ENCODE measurements at regions not wholly inside any gene's neighbourhood (a gene's known extent, or its start where the extent isn't known, plus 50 kb on each side); places are given as distances from the start of the nearest gene placed in this dataset.

DNA sequence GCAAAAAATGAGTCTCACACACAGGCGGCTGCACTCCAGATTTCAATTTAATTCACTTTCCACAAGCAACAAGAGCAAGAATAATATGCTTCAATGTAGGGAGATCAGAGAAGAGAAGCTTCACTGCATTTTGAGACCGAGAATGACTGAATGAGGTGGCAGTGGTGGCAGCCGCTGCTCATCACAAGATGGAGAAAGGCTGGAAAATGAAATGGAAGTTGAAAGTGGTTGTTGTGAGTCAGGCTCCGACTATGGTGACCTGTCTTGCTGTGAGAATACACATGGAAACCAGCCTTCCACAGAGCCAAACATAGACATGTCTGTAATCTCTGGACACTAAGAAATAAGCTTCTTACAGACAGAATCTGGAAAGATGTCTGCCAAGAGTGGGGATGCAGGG lies 499.6 kb upstream of the LRRN3 start:
- Histone ChIP-seq H3K27ac (ENCODE audit: low read length) (no peak overlapping the region), H4K20me1 (ENCODE audit: insufficient read depth, low read depth, low read length) (no peaks in the 10 kb centered on the region), H2AFZ (ENCODE audit: low read length) (no peak overlapping the region), H3K9ac (ENCODE audit: low read length) (no peak overlapping the region), H3K4me3 (ENCODE audit: low read length) (no peak overlapping the region), H3K9me2 (replicated peaks; ENCODE audit: insufficient read depth, low read length) (no peaks in the 10 kb centered on the region), H3K4me2 (ENCODE audit: low read depth, low read length, poor library complexity, severe bottlenecking) (no peak overlapping the region), H3K4me1 (ENCODE audit: low read length) (no peaks in the 10 kb centered on the region), H3K27me3 (ENCODE audit: low read length) (no peaks in the 10 kb centered on the region), H3K79me2 (ENCODE audit: low read length) (no peaks in the 10 kb centered on the region), H3K9me3 (ENCODE audit: low read length) (no peaks in the 10 kb centered on the region), H3K36me3 (ENCODE audit: insufficient read depth, low read length) (no peaks in the 10 kb centered on the region)
- no peak for DNase-seq

DNA sequence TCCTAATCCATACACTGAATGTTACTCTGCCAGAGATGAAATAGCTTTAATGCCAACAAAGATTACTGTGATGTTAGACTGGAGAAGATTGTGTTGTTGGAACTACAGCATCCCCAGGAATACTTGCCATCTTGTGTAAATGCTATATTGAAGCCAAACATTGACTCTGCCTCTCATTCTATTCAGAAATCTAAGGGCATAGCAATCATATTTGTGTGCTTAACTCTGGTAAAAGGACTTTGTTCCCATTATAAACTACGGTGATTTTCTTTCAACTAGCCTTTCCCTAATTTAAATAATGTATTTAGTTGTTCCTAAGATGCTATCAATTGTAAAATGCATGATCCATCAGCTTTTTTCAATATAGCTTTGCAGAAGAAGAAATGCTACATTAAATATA lies 498.4 kb upstream of the LRRN3 start:
- H3K4me1 ChIP-seq (ENCODE audit: low read length), result no peaks in the 10 kb centered on the region
- no peak overlapping the region for H2AFZ ChIP-seq (ENCODE audit: low read length)
- H3K4me2 ChIP-seq (ENCODE audit: low read depth, low read length, poor library complexity, severe bottlenecking), result no peak overlapping the region
- no peak overlapping the region for H3K27ac ChIP-seq (ENCODE audit: low read length)
- H3K4me3 ChIP-seq (ENCODE audit: low read length), result no peak overlapping the region
- H3K9me2 ChIP-seq (replicated peaks; ENCODE audit: insufficient read depth, low read length), result no peaks in the 10 kb centered on the region
- no peaks in the 10 kb centered on the region for H3K36me3 ChIP-seq (ENCODE audit: insufficient read depth, low read length)
- H3K79me2 ChIP-seq (ENCODE audit: low read length), result no peaks in the 10 kb centered on the region
- no peaks in the 10 kb centered on the region for H4K20me1 ChIP-seq (ENCODE audit: insufficient read depth, low read depth, low read length)
- DNase-seq, result no peak
- H3K27me3 ChIP-seq (ENCODE audit: low read length), result no peaks in the 10 kb centered on the region
- no peak overlapping the region for H3K9ac ChIP-seq (ENCODE audit: low read length)
- no peaks in the 10 kb centered on the region for H3K9me3 ChIP-seq (ENCODE audit: low read length)

DNA sequence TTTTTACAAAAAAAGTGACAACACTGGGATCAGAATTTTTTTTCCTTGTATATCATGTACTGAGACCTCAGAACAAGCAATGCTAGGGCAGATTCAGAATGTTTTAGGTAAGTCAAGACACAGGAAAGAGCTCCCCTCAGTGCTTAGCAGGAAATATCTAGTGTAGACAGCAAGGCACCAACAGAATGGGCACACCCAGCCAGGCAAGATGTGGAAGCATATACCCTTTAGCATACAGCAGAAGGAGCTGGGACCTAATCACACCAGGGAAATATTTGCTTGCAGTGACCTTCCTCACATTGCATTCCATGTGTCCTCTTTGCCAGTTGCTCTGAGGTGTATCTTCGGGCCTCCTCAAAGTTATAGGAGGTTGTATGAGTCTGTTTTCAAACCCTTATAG lies 497.6 kb upstream of the LRRN3 start:
- Histone ChIP-seq H3K9me2 (replicated peaks; ENCODE audit: insufficient read depth, low read length) (no peaks in the 10 kb centered on the region), H3K9me3 (ENCODE audit: low read length) (no peaks in the 10 kb centered on the region), H3K36me3 (ENCODE audit: insufficient read depth, low read length) (no peaks in the 10 kb centered on the region)

DNA sequence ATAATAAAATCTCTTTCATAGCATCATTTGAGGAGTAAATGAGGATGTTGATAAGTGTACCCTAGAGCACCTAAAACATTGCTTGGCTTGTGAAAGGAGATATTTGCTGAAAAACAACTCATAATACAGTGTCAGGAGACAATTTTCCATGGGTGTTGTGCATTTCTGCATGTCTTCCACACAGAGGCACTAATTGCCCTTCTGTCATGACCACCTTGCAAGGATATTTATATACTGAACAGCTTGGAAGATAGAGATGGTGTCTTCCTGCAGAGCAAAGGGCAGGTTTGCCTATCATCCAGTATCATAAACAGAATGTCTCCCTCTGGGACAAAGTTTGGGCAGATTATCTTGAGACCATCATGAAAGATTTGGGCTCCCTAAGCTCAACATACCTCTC lies 495.2 kb upstream of the LRRN3 start:
- no peaks in the 10 kb centered on the region for H3K4me1 ChIP-seq (ENCODE audit: low read length)
- no peaks in the 10 kb centered on the region for H3K79me2 ChIP-seq (ENCODE audit: low read length)
- H3K27me3 ChIP-seq (ENCODE audit: low read length), result no peaks in the 10 kb centered on the region
- H3K9me2 ChIP-seq (replicated peaks; ENCODE audit: insufficient read depth, low read length), result no peaks in the 10 kb centered on the region
- H3K9me3 ChIP-seq (ENCODE audit: low read length), result no peaks in the 10 kb centered on the region
- H3K36me3 ChIP-seq (ENCODE audit: insufficient read depth, low read length), result no peaks in the 10 kb centered on the region
- no peaks in the 10 kb centered on the region for H4K20me1 ChIP-seq (ENCODE audit: insufficient read depth, low read depth, low read length)
- no peak overlapping the region for H3K27ac ChIP-seq (ENCODE audit: low read length)
- H3K4me2 ChIP-seq (ENCODE audit: low read depth, low read length, poor library complexity, severe bottlenecking), result no peak overlapping the region
- no peak overlapping the region for H2AFZ ChIP-seq (ENCODE audit: low read length)
- no peak for DNase-seq
- no peak overlapping the region for H3K4me3 ChIP-seq (ENCODE audit: low read length)
- H3K9ac ChIP-seq (ENCODE audit: low read length), result no peak overlapping the region

More for the DNA sequence above, 497.6 kb upstream of the LRRN3 start:
- H3K4me3 ChIP-seq (ENCODE audit: low read length), result no peak overlapping the region
- H3K79me2 ChIP-seq (ENCODE audit: low read length), result no peaks in the 10 kb centered on the region
- H3K27me3 ChIP-seq (ENCODE audit: low read length), result no peaks in the 10 kb centered on the region
- no peak overlapping the region for H3K9ac ChIP-seq (ENCODE audit: low read length)
- H3K27ac ChIP-seq (ENCODE audit: low read length), result no peak overlapping the region
- H3K4me1 ChIP-seq (ENCODE audit: low read length), result no peaks in the 10 kb centered on the region
- H3K4me2 ChIP-seq (ENCODE audit: low read depth, low read length, poor library complexity, severe bottlenecking), result no peak overlapping the region
- H4K20me1 ChIP-seq (ENCODE audit: insufficient read depth, low read depth, low read length), result no peaks in the 10 kb centered on the region
- H2AFZ ChIP-seq (ENCODE audit: low read length), result no peak overlapping the region
- DNase-seq, result no peak

DNA sequence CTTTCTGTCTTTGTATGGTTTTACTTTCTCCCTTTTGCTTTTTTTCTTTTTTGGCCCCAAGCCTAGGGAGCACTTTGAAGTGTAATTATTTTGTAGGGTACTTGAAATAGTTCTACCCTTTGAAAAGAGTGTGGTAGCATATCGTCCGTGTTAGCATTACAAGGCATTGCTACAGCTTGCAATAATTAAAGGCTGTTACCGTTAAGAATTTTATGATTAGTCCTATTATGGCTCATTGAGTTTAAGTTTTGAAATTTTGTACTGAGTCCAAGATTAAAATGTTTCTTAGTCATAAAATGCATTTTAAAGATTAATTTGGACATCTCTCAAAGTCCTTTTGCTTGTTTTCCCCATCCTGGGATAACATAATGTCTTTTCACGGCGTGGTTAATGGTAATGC lies 490.0 kb upstream of the LRRN3 start:
- H3K9me3 ChIP-seq (ENCODE audit: low read length), result no peaks in the 10 kb centered on the region
- H3K4me3 ChIP-seq (ENCODE audit: low read length), result no peak overlapping the region
- no peak overlapping the region for H3K9ac ChIP-seq (ENCODE audit: low read length)
- no peaks in the 10 kb centered on the region for H3K27me3 ChIP-seq (ENCODE audit: low read length)
- no peak overlapping the region for H3K4me2 ChIP-seq (ENCODE audit: low read depth, low read length, poor library complexity, severe bottlenecking)
- no peaks in the 10 kb centered on the region for H3K9me2 ChIP-seq (replicated peaks; ENCODE audit: insufficient read depth, low read length)
- no peaks in the 10 kb centered on the region for H3K36me3 ChIP-seq (ENCODE audit: insufficient read depth, low read length)
- no peaks in the 10 kb centered on the region for H3K4me1 ChIP-seq (ENCODE audit: low read length)
- H3K27ac ChIP-seq (ENCODE audit: low read length), result no peak overlapping the region
- no peaks in the 10 kb centered on the region for H3K79me2 ChIP-seq (ENCODE audit: low read length)
- no peak overlapping the region for H2AFZ ChIP-seq (ENCODE audit: low read length)
- no peaks in the 10 kb centered on the region for H4K20me1 ChIP-seq (ENCODE audit: insufficient read depth, low read depth, low read length)
- DNase-seq, result no peak

DNA sequence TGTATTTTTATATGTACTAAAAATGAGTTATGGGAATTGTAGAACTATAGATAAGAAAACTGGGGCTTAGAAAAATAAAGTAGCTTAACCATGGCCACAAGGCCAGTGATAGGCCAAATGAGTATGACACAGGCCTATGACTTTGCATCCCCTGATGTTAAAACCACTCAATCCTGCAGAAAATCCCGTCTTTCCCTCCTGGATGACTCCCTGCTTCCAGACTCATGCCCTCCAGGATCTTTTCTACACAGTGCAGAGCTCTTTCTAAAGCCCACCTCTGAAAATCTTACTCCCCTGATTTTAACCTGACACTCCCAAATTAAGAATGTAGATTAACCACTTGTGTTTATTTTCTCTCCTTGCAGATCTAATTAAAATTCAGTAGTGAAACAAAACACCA lies 489.2 kb upstream of the LRRN3 start:
- Histone ChIP-seq H3K27ac (ENCODE audit: low read length) (no peak overlapping the region), H3K4me2 (ENCODE audit: low read depth, low read length, poor library complexity, severe bottlenecking) (no peak overlapping the region), H2AFZ (ENCODE audit: low read length) (no peak overlapping the region), H3K9ac (ENCODE audit: low read length) (no peak overlapping the region), H3K79me2 (ENCODE audit: low read length) (no peaks in the 10 kb centered on the region), H3K4me1 (ENCODE audit: low read length) (no peaks in the 10 kb centered on the region), H4K20me1 (ENCODE audit: insufficient read depth, low read depth, low read length) (no peaks in the 10 kb centered on the region), H3K36me3 (ENCODE audit: insufficient read depth, low read length) (no peaks in the 10 kb centered on the region), H3K9me2 (replicated peaks; ENCODE audit: insufficient read depth, low read length) (no peaks in the 10 kb centered on the region), H3K9me3 (ENCODE audit: low read length) (no peaks in the 10 kb centered on the region), H3K27me3 (ENCODE audit: low read length) (no peaks in the 10 kb centered on the region), H3K4me3 (ENCODE audit: low read length) (no peak overlapping the region)
- DNase-seq, result no peak

DNA sequence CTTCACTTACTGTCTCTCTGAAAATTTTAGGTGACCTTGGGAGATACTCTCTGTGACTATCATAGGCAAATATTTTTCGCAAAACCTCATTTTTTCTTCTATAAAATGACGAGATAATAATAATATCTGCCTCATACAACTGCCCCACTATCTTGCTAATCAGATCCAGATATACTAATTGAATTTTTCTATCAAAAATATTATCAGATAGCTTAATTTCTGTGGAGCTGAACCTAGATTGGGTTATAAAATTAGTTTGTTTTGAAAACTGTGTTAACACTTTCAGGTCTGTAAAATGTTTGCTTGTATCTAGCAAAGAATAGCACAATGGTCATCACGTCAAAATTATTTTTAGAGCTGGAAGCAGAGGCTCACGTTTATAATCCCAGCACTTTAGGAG lies 486.7 kb upstream of the LRRN3 start:
- Histone ChIP-seq H3K9me2 (replicated peaks; ENCODE audit: insufficient read depth, low read length) (no peaks in the 10 kb centered on the region), H3K4me3 (ENCODE audit: low read length) (no peak overlapping the region), H3K36me3 (ENCODE audit: insufficient read depth, low read length) (no peaks in the 10 kb centered on the region), H3K9me3 (ENCODE audit: low read length) (no peaks in the 10 kb centered on the region), H3K4me2 (ENCODE audit: low read depth, low read length, poor library complexity, severe bottlenecking) (no peak overlapping the region), H3K27ac (ENCODE audit: low read length) (no peak overlapping the region), H2AFZ (ENCODE audit: low read length) (no peak overlapping the region), H3K9ac (ENCODE audit: low read length) (no peak overlapping the region), H3K4me1 (ENCODE audit: low read length) (no peaks in the 10 kb centered on the region), H3K79me2 (ENCODE audit: low read length) (no peaks in the 10 kb centered on the region), H4K20me1 (ENCODE audit: insufficient read depth, low read depth, low read length) (no peaks in the 10 kb centered on the region), H3K27me3 (ENCODE audit: low read length) (no peaks in the 10 kb centered on the region)
- no peak for DNase-seq

DNA sequence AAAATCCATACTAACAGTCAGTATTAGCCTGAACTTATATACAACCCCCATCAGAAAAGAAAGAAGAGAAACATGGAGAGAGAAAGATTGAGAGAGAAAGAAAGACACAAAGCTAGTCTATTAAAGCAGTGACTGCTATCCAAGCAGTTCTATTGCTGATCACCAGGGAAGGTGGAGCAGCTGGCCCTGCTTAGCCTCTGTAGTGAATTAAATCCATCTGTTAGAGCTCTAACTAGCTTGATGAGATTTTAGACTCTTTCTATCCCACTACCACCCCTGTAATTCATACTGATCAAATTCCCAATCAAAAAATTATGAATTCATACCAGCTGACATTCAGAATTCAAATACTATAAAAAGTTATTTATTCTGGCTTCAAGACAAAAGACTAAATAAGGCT lies 486.0 kb upstream of the LRRN3 start:
- Histone ChIP-seq H3K27ac (ENCODE audit: low read length) (no peak overlapping the region), H3K4me1 (ENCODE audit: low read length) (no peaks in the 10 kb centered on the region), H3K79me2 (ENCODE audit: low read length) (no peaks in the 10 kb centered on the region), H3K9me3 (ENCODE audit: low read length) (no peaks in the 10 kb centered on the region), H3K4me3 (ENCODE audit: low read length) (no peak overlapping the region), H3K9ac (ENCODE audit: low read length) (no peak overlapping the region), H4K20me1 (ENCODE audit: insufficient read depth, low read depth, low read length) (no peaks in the 10 kb centered on the region), H3K9me2 (replicated peaks; ENCODE audit: insufficient read depth, low read length) (no peaks in the 10 kb centered on the region), H3K36me3 (ENCODE audit: insufficient read depth, low read length) (no peaks in the 10 kb centered on the region), H3K4me2 (ENCODE audit: low read depth, low read length, poor library complexity, severe bottlenecking) (no peak overlapping the region), H2AFZ (ENCODE audit: low read length) (no peak overlapping the region), H3K27me3 (ENCODE audit: low read length) (no peaks in the 10 kb centered on the region)
- DNase-seq, result no peak

Measured in Karpas-422 (cell line).